MM.1S (cell line): ENCODE measurements at regions not wholly inside any gene's neighbourhood (a gene's known extent, or its start where the extent isn't known, plus 50 kb on each side); places are given as distances from the start of the nearest gene placed in this dataset.

ENCODE experiments used
- EZH2 ChIP-seq: fragments of 300-600 bp; sonication (generic); optimal IDR thresholded peaks from 2 replicates; pipeline ENCODE3; 2017; ENCODE audit warnings: low read depth, mild to moderate bottlenecking, antibody characterized with exemption, low read length, mixed read lengths
- EZH2phosphoT487 ChIP-seq: fragments of 300-600 bp; sonication (generic); IDR thresholded peaks from 2 replicates; pipeline ENCODE4 v1.6.1; 2018; ENCODE audit warnings: antibody characterized with exemption, low read length
- TF ChIP-seq, protein P1 (sequence below): fragments of 300-600 bp; sonication (generic); IDR thresholded peaks from 2 replicates; pipeline ENCODE4 v1.5.1; 2016; ENCODE audit warnings: antibody characterized with exemption, low read length, mixed read lengths

DNA sequence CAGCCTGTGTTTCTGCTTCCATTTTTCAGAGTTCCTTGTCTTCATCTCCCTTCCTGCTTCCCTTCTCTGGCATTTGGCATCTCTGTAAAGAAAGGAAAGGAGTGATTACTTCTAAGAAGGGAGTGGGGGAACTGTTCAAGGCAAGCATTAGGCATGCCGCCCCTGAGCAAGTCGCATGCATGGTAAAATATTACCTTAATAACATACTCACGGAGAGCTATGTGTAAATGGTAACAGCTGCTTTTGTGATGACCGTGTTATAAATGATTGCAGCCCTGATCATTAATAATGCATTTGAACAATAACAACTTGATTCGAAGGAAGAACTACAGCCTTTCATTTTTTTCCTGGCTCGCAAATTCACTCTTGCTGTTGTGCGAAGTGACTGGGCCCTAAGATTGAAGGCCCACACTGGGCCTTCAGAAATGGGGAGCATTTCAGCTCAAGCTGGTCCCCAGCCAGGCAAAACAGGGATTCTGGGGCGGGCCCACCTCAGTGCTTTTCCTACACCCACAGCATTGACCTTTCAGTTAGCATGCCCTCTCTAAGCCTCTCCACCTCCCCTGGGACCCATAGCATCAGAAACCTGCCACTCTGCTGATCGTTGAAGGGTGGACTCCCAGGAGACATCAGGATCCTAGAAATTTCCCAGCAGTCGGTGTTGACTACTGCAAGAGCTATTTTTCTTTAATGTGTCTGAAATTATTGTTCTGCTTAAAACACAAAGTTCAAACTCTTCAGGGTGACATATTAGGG is 263.0 kb upstream of the CADM1 start:
- TF ChIP-seq EZH2 (no peak), EZH2phosphoT487 (no peak)
- TF ChIP-seq, protein P1, sequence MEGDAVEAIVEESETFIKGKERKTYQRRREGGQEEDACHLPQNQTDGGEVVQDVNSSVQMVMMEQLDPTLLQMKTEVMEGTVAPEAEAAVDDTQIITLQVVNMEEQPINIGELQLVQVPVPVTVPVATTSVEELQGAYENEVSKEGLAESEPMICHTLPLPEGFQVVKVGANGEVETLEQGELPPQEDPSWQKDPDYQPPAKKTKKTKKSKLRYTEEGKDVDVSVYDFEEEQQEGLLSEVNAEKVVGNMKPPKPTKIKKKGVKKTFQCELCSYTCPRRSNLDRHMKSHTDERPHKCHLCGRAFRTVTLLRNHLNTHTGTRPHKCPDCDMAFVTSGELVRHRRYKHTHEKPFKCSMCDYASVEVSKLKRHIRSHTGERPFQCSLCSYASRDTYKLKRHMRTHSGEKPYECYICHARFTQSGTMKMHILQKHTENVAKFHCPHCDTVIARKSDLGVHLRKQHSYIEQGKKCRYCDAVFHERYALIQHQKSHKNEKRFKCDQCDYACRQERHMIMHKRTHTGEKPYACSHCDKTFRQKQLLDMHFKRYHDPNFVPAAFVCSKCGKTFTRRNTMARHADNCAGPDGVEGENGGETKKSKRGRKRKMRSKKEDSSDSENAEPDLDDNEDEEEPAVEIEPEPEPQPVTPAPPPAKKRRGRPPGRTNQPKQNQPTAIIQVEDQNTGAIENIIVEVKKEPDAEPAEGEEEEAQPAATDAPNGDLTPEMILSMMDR, result no peak
